ENCODE measurements at regions not wholly inside any gene's neighbourhood (a gene's known extent, or its start where the extent isn't known, plus 50 kb on each side); places are given as distances from the start of the nearest gene placed in this dataset.

- no peak overlapping the region for H3K9ac ChIP-seq (ENCODE audit: low read depth in 2 of 2, low read length in 2 of 2)
- no peaks in the 10 kb centered on the region for H3K9me3 ChIP-seq
- no peaks in the 10 kb centered on the region for H3K4me1 ChIP-seq
- no peaks in the 10 kb centered on the region for H3K27me3 ChIP-seq
- H3K4me3 ChIP-seq: no peak overlapping the region
- TF ChIP-seq CTCF (IDR thresholded peaks at IDR 0.05): no peak
- DNase-seq: no peak
- H3K27ac ChIP-seq: no peak overlapping the region
- H3K36me3 ChIP-seq: no peaks in the 10 kb centered on the region
- intact Hi-C loops (cut with DNase I): no loop called here
These were observed 1419.4 kb upstream of the SPRY2 start for GRCh38 chr13:81760316-81760715.

- TF ChIP-seq CTCF (IDR thresholded peaks at IDR 0.05): no peak
- no peaks in the 10 kb centered on the region for H3K9me3 ChIP-seq
- DNase-seq: no peak
- no peak overlapping the region for H3K27ac ChIP-seq
- no peaks in the 10 kb centered on the region for H3K27me3 ChIP-seq
- intact Hi-C loops (cut with DNase I): no loop called here
- H3K36me3 ChIP-seq: no peaks in the 10 kb centered on the region
- no peak overlapping the region for H3K4me3 ChIP-seq
- H3K4me1 ChIP-seq: no peaks in the 10 kb centered on the region
- H3K9ac ChIP-seq (ENCODE audit: low read depth in 2 of 2, low read length in 2 of 2): no peak overlapping the region
These were observed 1416.5 kb upstream of the SPRY2 start for GRCh38 chr13:81757348-81757970.

GRCh38 chr13:81745391-81745790 is 1404.5 kb upstream of the SPRY2 start:
- Histone ChIP-seq H3K27ac (no peak overlapping the region), H3K9me3 (no peaks in the 10 kb centered on the region), H3K4me3 (no peak overlapping the region), H3K36me3 (no peaks in the 10 kb centered on the region), H3K9ac (ENCODE audit: low read depth in 2 of 2, low read length in 2 of 2) (no peak overlapping the region), H3K4me1 (no peaks in the 10 kb centered on the region), H3K27me3 (no peaks in the 10 kb centered on the region)
- no peak for TF ChIP-seq CTCF (IDR thresholded peaks at IDR 0.05)
- intact Hi-C loops (cut with DNase I): no loop called here
- no peak for DNase-seq

GRCh38 chr13:81738364-81738763 is 1397.4 kb upstream of the SPRY2 start:
- H3K27me3 ChIP-seq: no peaks in the 10 kb centered on the region
- no peaks in the 10 kb centered on the region for H3K9me3 ChIP-seq
- no peak for TF ChIP-seq CTCF (IDR thresholded peaks at IDR 0.05)
- no peak overlapping the region for H3K27ac ChIP-seq
- H3K4me3 ChIP-seq: no peak overlapping the region
- H3K9ac ChIP-seq (ENCODE audit: low read depth in 2 of 2, low read length in 2 of 2): no peak overlapping the region
- H3K36me3 ChIP-seq: no peaks in the 10 kb centered on the region
- H3K4me1 ChIP-seq: no peaks in the 10 kb centered on the region
- no peak for DNase-seq
- intact Hi-C loops (cut with DNase I): no loop called here

GRCh38 chr13:81726037-81726726 is 1385.3 kb upstream of the SPRY2 start:
- intact Hi-C loops (cut with DNase I): no loop called here
- TF ChIP-seq CTCF (IDR thresholded peaks at IDR 0.05): no peak
- no peak overlapping the region for H3K27ac ChIP-seq

More at GRCh38 chr13:81726037-81726726, 1385.3 kb upstream of the SPRY2 start:
- Histone ChIP-seq H3K9ac (ENCODE audit: low read depth in 2 of 2, low read length in 2 of 2) (no peak overlapping the region), H3K27me3 (no peaks in the 10 kb centered on the region), H3K4me1 (no peaks in the 10 kb centered on the region), H3K9me3 (no peaks in the 10 kb centered on the region), H3K4me3 (no peak overlapping the region), H3K36me3 (no peaks in the 10 kb centered on the region)
- no peak for DNase-seq

Measured in colonic mucosa (tissue), 4 donors.